ENCODE measurements at regions not wholly inside any gene's neighbourhood (a gene's known extent, or its start where the extent isn't known, plus 50 kb on each side); places are given as distances from the start of the nearest gene placed in this dataset.

DNA sequence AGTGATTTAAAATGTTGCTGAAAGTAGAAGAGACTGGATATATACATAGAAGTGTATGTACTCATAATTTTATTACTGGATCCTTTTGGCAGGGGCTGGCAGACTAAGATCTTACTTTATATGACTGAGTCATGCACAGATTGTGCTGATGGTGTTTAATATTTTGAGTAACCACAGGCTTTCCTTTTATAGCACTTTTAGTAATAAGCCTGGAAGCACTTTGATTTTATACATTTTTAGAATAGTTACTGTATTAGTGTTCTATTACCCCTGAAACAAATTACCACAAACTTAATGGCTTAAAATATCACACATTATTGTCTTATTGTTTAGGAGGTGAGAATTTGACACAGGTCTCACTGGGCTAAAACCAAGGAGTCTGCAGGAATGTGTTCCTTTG, 113.4 kb upstream of the CDH8 start:
- DNase-seq (ENCODE audit: low spot score in 2 of 2), result no peak
- intact Hi-C loops (cut with DNase I), result no loop called here
- TF ChIP-seq, protein P1, sequence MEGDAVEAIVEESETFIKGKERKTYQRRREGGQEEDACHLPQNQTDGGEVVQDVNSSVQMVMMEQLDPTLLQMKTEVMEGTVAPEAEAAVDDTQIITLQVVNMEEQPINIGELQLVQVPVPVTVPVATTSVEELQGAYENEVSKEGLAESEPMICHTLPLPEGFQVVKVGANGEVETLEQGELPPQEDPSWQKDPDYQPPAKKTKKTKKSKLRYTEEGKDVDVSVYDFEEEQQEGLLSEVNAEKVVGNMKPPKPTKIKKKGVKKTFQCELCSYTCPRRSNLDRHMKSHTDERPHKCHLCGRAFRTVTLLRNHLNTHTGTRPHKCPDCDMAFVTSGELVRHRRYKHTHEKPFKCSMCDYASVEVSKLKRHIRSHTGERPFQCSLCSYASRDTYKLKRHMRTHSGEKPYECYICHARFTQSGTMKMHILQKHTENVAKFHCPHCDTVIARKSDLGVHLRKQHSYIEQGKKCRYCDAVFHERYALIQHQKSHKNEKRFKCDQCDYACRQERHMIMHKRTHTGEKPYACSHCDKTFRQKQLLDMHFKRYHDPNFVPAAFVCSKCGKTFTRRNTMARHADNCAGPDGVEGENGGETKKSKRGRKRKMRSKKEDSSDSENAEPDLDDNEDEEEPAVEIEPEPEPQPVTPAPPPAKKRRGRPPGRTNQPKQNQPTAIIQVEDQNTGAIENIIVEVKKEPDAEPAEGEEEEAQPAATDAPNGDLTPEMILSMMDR (IDR thresholded peaks at IDR 0.05), result no peak
- Histone ChIP-seq H3K9me3 (no peaks in the 10 kb centered on the region), H3K4me1 (no peaks in the 10 kb centered on the region), H3K27ac (no peak overlapping the region), H3K36me3 (no peaks in the 10 kb centered on the region), H3K4me3 (no peak overlapping the region), H3K27me3 (no peaks in the 10 kb centered on the region)

DNA sequence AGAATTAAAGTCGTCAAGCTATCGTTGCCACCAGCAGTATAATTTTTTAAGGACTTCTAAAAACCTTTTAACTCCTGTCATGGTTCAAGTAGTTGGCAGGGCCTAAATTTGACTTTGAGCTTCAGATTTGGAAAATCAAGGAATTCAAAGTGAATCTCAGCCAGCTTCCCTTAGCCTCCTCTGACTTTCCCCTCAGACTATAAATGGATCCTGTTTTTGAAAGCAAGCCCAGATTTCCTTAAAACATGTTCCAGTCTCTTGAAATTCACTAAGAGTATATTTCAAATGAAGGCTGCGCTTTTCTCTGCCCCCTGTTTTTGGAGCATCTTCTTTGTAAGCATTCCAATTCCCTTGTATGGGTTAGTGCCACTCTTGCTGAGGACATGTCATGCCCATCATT, 101.8 kb upstream of the CDH8 start:
- intact Hi-C loops (cut with DNase I), result no loop called here
- H3K27me3 ChIP-seq, result no peaks in the 10 kb centered on the region
- TF ChIP-seq, protein P1 (IDR thresholded peaks at IDR 0.05), result no peak
- H3K4me3 ChIP-seq, result peak overlapping the region in 1 of 2 donors; percentile 19
- no peak for DNase-seq (ENCODE audit: low spot score in 2 of 2)
- H3K36me3 ChIP-seq, result no peaks in the 10 kb centered on the region
- no peaks in the 10 kb centered on the region for H3K9me3 ChIP-seq
- H3K4me1 ChIP-seq, result no peaks in the 10 kb centered on the region
- H3K27ac ChIP-seq, result peak overlapping the region in 1 of 2 donors; percentile 16

DNA sequence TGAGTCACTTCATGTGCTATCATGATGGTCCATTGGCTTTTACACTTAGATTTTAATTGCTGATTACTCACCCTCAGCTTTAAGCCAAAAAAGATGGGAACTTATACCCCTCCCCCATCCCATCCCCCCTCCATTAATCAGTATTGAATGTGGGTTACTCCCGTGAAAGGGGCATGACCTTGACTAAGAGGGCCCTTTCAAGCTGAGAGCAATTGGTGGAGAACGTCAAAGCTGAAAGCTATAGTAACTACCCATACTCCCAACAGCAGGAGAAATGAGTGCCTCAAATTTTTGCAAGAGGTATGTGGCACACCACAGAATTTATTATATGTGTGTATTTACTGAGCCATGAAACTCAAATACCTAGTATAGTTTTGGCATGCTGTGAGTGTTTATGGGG, 99.7 kb upstream of the CDH8 start:
- Histone ChIP-seq H3K27me3 (no peaks in the 10 kb centered on the region), H3K27ac (no peak overlapping the region), H3K9me3 (no peaks in the 10 kb centered on the region), H3K4me1 (no peaks in the 10 kb centered on the region), H3K4me3 (no peak overlapping the region), H3K36me3 (no peaks in the 10 kb centered on the region)
- no peak for DNase-seq (ENCODE audit: low spot score in 2 of 2)
- TF ChIP-seq, protein P1 (IDR thresholded peaks at IDR 0.05), result no peak
- intact Hi-C loops (cut with DNase I), result no loop called here

DNA sequence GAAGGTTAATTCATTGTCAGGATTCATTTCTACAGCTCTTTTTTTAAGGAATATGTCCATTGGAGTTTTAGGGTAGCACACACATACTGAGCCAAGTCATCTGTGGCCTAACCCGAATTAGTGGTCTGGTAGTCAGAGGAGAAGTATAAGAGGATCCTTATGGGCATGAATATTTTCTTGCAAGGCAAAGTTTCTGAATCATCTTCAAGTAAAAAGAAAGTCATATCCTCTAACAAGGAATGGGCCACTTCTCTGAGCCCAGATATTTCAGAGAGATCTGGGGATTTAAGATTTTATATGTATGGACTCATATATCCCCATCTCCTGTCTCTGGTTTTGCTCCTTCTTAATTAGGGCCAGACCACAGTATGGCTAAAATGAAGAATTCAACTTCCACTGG, 99.2 kb upstream of the CDH8 start:
- H3K27me3 ChIP-seq, result no peaks in the 10 kb centered on the region
- intact Hi-C loops (cut with DNase I), result no loop called here
- H3K27ac ChIP-seq, result no peak overlapping the region
- no peak overlapping the region for H3K4me3 ChIP-seq
- TF ChIP-seq, protein P1 (IDR thresholded peaks at IDR 0.05), result no peak
- no peaks in the 10 kb centered on the region for H3K4me1 ChIP-seq
- DNase-seq (ENCODE audit: low spot score in 2 of 2), result no peak
- no peaks in the 10 kb centered on the region for H3K36me3 ChIP-seq
- no peaks in the 10 kb centered on the region for H3K9me3 ChIP-seq

DNA sequence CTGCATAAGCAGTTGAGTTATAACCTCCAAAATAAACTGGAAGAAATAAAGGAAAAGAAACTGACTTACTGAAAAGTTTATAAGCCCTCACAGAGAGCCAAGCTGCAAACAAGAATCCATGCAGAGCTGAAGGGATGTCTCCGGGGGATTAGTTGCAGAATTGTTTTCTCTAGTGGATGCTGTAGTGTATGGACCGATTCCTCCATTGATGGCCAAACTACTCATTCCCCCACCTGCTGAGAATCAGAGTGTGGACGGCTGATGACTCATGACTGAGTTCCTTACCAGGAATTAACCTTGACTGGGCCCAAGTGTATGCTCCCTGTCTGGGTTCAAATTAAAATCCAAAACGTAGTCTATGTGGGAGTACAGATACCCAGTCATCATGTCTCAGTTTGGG, 93.9 kb upstream of the CDH8 start:
- H3K4me3 ChIP-seq, result no peak overlapping the region
- TF ChIP-seq, protein P1 (IDR thresholded peaks at IDR 0.05), result no peak
- no peaks in the 10 kb centered on the region for H3K4me1 ChIP-seq
- H3K27ac ChIP-seq, result no peak overlapping the region
- DNase-seq (ENCODE audit: low spot score in 2 of 2), result no peak
- H3K36me3 ChIP-seq, result no peaks in the 10 kb centered on the region
- no peaks in the 10 kb centered on the region for H3K9me3 ChIP-seq
- intact Hi-C loops (cut with DNase I), result no loop called here
- H3K27me3 ChIP-seq, result no peaks in the 10 kb centered on the region

DNA sequence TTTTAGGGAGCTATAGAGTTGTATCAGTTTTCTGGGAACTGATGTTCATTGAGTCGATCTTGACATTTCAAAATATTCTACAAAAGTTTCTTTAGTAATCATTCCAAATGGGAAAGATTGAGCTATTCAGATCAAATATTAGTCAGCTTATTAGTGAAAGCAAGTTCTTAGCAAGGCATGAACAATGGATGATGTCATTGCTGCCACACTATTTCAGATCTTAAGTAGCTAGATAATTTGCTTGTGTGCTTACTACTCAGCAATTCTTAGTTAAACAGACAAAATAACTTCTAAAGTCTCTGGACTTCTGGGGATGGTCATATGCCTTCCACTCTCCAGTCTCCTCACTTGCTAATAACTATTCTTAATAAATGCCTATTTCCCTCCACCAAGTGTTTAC, 69.0 kb upstream of the CDH8 start:
- no peak for DNase-seq (ENCODE audit: low spot score in 2 of 2)
- H3K36me3 ChIP-seq, result no peaks in the 10 kb centered on the region
- no peak overlapping the region for H3K4me3 ChIP-seq
- TF ChIP-seq, protein P1 (IDR thresholded peaks at IDR 0.05), result no peak
- H3K27me3 ChIP-seq, result no peaks in the 10 kb centered on the region
- intact Hi-C loops (cut with DNase I), result no loop called here
- H3K4me1 ChIP-seq, result no peaks in the 10 kb centered on the region
- no peaks in the 10 kb centered on the region for H3K9me3 ChIP-seq
- no peak overlapping the region for H3K27ac ChIP-seq

Measured in ascending aorta (tissue), 2 donors.